Glutamatergic neuron (in vitro differentiated cells): ENCODE measurements at regions not wholly inside any gene's neighbourhood (a gene's known extent, or its start where the extent isn't known, plus 50 kb on each side); places are given as distances from the start of the nearest gene placed in this dataset.
"Not testable (repeated sequence)": the region's sequence is repeated elsewhere in the genome, so short reads cannot be mapped to it uniquely, and the experiment has no call there.

Source experiments
- DNase-seq: peaks from one replicate; pipeline ENCODE4 v3.0.0; 2022
- H3K27ac Mint-ChIP-seq: one replicate; pipeline ENCODE4 v1.8.0; 2020; ENCODE audit warnings: mild to moderate bottlenecking, mixed read lengths, inconsistent platforms; ENCODE audit not compliant: unreplicated experiment
- H3K27me3 Mint-ChIP-seq: one replicate; pipeline ENCODE4 v1.8.0; 2020; ENCODE audit warnings: mild to moderate bottlenecking, moderate library complexity, mixed read lengths, inconsistent platforms; ENCODE audit not compliant: unreplicated experiment
- H3K36me3 Mint-ChIP-seq: one replicate; pipeline ENCODE4 v1.8.0; 2020; ENCODE audit warnings: mild to moderate bottlenecking, mixed read lengths, inconsistent platforms; ENCODE audit not compliant: unreplicated experiment
- H3K4me1 Mint-ChIP-seq: one replicate; pipeline ENCODE4 v1.8.0; 2020; ENCODE audit warnings: mild to moderate bottlenecking, low read depth, mixed read lengths, inconsistent platforms; ENCODE audit not compliant: unreplicated experiment
- H3K4me3 Mint-ChIP-seq: one replicate; pipeline ENCODE4 v1.8.0; 2020; ENCODE audit warnings: mild to moderate bottlenecking, mixed read lengths, inconsistent platforms; ENCODE audit not compliant: unreplicated experiment
- H3K9me3 Mint-ChIP-seq: one replicate; pipeline ENCODE4 v1.8.0; 2020; ENCODE audit warnings: mild to moderate bottlenecking, moderate library complexity, mixed read lengths, inconsistent platforms; ENCODE audit not compliant: unreplicated experiment
- CTCF ChIP-seq: fragments of 200-600 bp; sonication (generic); IDR thresholded peaks from one replicate; pipeline ENCODE4 v1.5.0; 2021; ENCODE audit not compliant: partially characterized antibody, unreplicated experiment

- no peak for DNase-seq
- no peak for TF ChIP-seq CTCF
- Mint-ChIP-seq H3K4me3 (no peak overlapping the region), H3K4me1 (no peaks in the 10 kb centered on the region), H3K27ac (no peak overlapping the region), H3K36me3 (no peaks in the 10 kb centered on the region), H3K27me3 (no peaks in the 10 kb centered on the region), H3K9me3 (no peaks in the 10 kb centered on the region)
These were observed 974.8 kb downstream of the CNTNAP5 start for GRCh38 chr2:124999906-125000305.

GRCh38 chr2:125004106-125004800 lies 979.2 kb downstream of the CNTNAP5 start:
- Mint-ChIP-seq H3K4me1 (no peaks in the 10 kb centered on the region), H3K27ac (no peak overlapping the region), H3K36me3 (no peaks in the 10 kb centered on the region), H3K27me3 (no peaks in the 10 kb centered on the region), H3K4me3 (no peak overlapping the region), H3K9me3 (no peaks in the 10 kb centered on the region)
- TF ChIP-seq CTCF, result no peak
- no peak for DNase-seq

GRCh38 chr2:125006676-125007075 lies 981.6 kb downstream of the CNTNAP5 start:
- H3K36me3 Mint-ChIP-seq, result no peaks in the 10 kb centered on the region
- no peaks in the 10 kb centered on the region for H3K9me3 Mint-ChIP-seq
- peaks cover 1% of the 10 kb centered on the region for H3K27me3 Mint-ChIP-seq
- H3K4me3 Mint-ChIP-seq, result no peak overlapping the region
- TF ChIP-seq CTCF, result no peak
- no peak overlapping the region for H3K27ac Mint-ChIP-seq
- no peaks in the 10 kb centered on the region for H3K4me1 Mint-ChIP-seq
- DNase-seq, result no peak

- not testable (repeated sequence) for H3K4me1 Mint-ChIP-seq, H3K4me3 Mint-ChIP-seq, DNase-seq, H3K27me3 Mint-ChIP-seq, H3K27ac Mint-ChIP-seq, H3K9me3 Mint-ChIP-seq, H3K36me3 Mint-ChIP-seq
These were observed 1003.6 kb downstream of the CNTNAP5 start for GRCh38 chr2:125028721-125029120.

GRCh38 chr2:125033871-125034270 lies 1008.8 kb downstream of the CNTNAP5 start:
- TF ChIP-seq CTCF, result no peak
- no peak for DNase-seq
- no peaks in the 10 kb centered on the region for H3K4me1 Mint-ChIP-seq
- no peaks in the 10 kb centered on the region for H3K27me3 Mint-ChIP-seq
- no peak overlapping the region for H3K27ac Mint-ChIP-seq
- H3K36me3 Mint-ChIP-seq, result no peaks in the 10 kb centered on the region
- H3K9me3 Mint-ChIP-seq, result peaks cover 4% of the 10 kb centered on the region
- H3K4me3 Mint-ChIP-seq, result no peak overlapping the region
